HL-60 (cell line): ENCODE measurements at regions not wholly inside any gene's neighbourhood (a gene's known extent, or its start where the extent isn't known, plus 50 kb on each side); places are given as distances from the start of the nearest gene placed in this dataset.

Experiments used
- DNase-seq, 2 experiments: peaks; one replicate each; pipeline ENCODE4 v3.0.0-alpha.2; 2010 to 2020; ENCODE audit warnings: low read depth in 1 of 2, low spot score in 1 of 2
- H3K27ac ChIP-seq: fragments of 250-450 bp; sonication (Bioruptor Pico); replicated peaks from 2 replicates; pipeline ENCODE4 v1.5.1; 2020; ENCODE audit warnings: mild to moderate bottlenecking, moderate library complexity
- H3K27me3 ChIP-seq: fragments of 250-450 bp; sonication (Bioruptor Pico); 2 replicates; pipeline ENCODE4 v1.5.1; 2021; ENCODE audit warnings: mild to moderate bottlenecking, moderate library complexity; ENCODE audit not compliant: insufficient read depth, poor library complexity, severe bottlenecking
- H3K4me3 ChIP-seq: replicated peaks from 2 replicates; pipeline ENCODE4 v1.5.1; 2011; ENCODE audit warnings: mild to moderate bottlenecking, control low read depth, low read length; ENCODE audit not compliant: insufficient read depth
- GABPA ChIP-seq: IDR thresholded peaks from 2 replicates; pipeline ENCODE4 v1.6.1; 2012; ENCODE audit warnings: low read depth
- POLR2AphosphoS5 ChIP-seq: IDR thresholded peaks from 2 replicates; pipeline ENCODE4 v1.6.1; 2012; ENCODE audit warnings: low read depth
- SPI1 ChIP-seq: IDR thresholded peaks from 2 replicates; pipeline ENCODE4 v1.6.1; 2012; ENCODE audit warnings: low read depth, mild to moderate bottlenecking, borderline replicate concordance
- TF ChIP-seq, protein P1 (sequence below): IDR thresholded peaks from 2 replicates; pipeline ENCODE4 v1.6.1; 2012; ENCODE audit warnings: low read depth; ENCODE audit not compliant: insufficient replicate concordance
- TF ChIP-seq, protein P2 (sequence below): IDR thresholded peaks from one replicate; pipeline ENCODE4 v1.5.1; 2011; ENCODE audit warnings: low read length, control low read depth, inconsistent platforms; ENCODE audit not compliant: insufficient read depth

DNA sequence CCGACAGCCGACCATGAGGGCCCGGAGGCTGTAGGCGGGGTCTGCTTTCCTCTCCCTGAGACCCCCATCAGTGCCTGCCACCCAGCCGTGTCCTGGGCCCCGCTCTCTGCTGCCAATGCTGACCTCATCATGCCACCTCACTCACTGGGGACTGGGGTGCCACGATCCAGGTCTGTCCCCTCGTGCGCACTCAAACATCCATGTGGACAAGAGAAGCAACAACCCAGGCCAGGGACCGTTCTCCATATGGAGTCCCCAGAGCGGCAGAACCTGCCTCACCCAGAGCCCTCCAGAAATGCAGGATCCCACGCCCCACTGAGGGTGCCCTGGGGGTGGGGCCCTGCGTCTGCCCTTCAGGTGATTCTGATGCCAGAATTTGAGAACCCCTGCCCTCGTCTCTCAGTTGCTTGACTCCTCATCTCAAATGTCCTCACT lies 210.0 kb upstream of the PPP2R2D start:
- no peaks in the 10 kb centered on the region for H3K27me3 ChIP-seq
- DNase-seq = no peak
- no peak overlapping the region for H3K4me3 ChIP-seq
- TF ChIP-seq, protein P1, sequence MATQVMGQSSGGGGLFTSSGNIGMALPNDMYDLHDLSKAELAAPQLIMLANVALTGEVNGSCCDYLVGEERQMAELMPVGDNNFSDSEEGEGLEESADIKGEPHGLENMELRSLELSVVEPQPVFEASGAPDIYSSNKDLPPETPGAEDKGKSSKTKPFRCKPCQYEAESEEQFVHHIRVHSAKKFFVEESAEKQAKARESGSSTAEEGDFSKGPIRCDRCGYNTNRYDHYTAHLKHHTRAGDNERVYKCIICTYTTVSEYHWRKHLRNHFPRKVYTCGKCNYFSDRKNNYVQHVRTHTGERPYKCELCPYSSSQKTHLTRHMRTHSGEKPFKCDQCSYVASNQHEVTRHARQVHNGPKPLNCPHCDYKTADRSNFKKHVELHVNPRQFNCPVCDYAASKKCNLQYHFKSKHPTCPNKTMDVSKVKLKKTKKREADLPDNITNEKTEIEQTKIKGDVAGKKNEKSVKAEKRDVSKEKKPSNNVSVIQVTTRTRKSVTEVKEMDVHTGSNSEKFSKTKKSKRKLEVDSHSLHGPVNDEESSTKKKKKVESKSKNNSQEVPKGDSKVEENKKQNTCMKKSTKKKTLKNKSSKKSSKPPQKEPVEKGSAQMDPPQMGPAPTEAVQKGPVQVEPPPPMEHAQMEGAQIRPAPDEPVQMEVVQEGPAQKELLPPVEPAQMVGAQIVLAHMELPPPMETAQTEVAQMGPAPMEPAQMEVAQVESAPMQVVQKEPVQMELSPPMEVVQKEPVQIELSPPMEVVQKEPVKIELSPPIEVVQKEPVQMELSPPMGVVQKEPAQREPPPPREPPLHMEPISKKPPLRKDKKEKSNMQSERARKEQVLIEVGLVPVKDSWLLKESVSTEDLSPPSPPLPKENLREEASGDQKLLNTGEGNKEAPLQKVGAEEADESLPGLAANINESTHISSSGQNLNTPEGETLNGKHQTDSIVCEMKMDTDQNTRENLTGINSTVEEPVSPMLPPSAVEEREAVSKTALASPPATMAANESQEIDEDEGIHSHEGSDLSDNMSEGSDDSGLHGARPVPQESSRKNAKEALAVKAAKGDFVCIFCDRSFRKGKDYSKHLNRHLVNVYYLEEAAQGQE = no peak
- TF ChIP-seq, protein P2, sequence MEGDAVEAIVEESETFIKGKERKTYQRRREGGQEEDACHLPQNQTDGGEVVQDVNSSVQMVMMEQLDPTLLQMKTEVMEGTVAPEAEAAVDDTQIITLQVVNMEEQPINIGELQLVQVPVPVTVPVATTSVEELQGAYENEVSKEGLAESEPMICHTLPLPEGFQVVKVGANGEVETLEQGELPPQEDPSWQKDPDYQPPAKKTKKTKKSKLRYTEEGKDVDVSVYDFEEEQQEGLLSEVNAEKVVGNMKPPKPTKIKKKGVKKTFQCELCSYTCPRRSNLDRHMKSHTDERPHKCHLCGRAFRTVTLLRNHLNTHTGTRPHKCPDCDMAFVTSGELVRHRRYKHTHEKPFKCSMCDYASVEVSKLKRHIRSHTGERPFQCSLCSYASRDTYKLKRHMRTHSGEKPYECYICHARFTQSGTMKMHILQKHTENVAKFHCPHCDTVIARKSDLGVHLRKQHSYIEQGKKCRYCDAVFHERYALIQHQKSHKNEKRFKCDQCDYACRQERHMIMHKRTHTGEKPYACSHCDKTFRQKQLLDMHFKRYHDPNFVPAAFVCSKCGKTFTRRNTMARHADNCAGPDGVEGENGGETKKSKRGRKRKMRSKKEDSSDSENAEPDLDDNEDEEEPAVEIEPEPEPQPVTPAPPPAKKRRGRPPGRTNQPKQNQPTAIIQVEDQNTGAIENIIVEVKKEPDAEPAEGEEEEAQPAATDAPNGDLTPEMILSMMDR = no peak
- TF ChIP-seq GABPA = no peak
- no peak for TF ChIP-seq POLR2AphosphoS5
- no peak for TF ChIP-seq SPI1
- no peak overlapping the region for H3K27ac ChIP-seq

DNA sequence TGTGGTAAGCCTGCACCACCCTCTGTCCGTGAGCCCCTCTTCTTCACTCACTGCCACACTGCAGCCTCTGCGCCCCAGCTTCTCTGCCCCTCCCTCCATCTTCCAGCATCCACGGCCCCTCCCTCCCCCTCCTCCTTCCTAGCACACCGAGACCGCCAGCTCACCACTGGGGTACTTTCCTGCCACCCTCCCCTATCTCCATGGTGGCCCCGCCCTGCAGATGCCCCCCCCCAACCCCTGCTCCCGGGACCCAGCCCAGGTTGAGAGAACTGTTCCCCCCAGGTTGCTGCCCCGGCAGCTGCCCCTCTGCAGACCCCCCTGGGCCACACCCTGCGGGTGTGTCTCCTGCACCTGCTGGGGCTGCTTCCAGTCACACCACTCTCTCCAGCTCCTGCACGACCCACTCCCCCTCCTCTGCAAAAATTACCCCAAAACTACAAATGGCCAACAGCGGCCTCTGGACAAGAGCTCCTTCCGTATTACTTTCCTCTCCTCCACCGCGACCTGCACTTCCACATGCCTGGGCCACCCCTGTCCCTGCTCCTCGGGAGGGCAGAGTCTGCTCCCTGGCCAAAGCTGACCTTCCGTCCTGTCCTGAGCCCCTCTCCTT lies 209.2 kb upstream of the PPP2R2D start:
- no peaks in the 10 kb centered on the region for H3K27me3 ChIP-seq
- H3K27ac ChIP-seq = no peak overlapping the region
- H3K4me3 ChIP-seq = no peak overlapping the region
- DNase-seq = no peak
- TF ChIP-seq SPI1 (no peak), POLR2AphosphoS5 (no peak), GABPA (no peak)
- TF ChIP-seq, protein P2 = no peak
- TF ChIP-seq, protein P1 = no peak

DNA sequence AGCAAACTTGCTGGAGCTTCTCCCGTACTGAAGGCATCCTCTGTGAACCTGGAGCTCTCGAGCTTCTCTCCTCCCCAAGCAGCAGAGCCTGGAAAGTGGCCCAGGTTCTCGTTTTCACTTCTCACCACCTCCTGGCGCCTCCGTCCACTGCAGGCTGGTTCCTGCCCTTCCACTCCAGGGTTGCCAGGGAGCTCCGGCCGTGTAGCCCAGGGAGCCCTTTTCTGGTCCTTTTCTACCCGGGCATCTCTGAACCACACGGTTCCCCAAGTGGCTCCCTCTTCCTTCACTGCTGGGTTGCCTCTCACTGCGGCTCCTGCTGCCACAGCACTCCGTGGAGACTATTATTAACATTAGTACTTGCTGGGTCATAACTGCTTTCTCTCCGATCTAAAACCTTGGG lies 208.6 kb upstream of the PPP2R2D start:
- TF ChIP-seq GABPA = no peak
- TF ChIP-seq, protein P2 = no peak
- no peak for TF ChIP-seq POLR2AphosphoS5
- TF ChIP-seq, protein P1 = no peak
- TF ChIP-seq SPI1 = no peak
- no peak overlapping the region for H3K4me3 ChIP-seq
- no peak overlapping the region for H3K27ac ChIP-seq
- H3K27me3 ChIP-seq = no peaks in the 10 kb centered on the region
- DNase-seq = no peak
